DOHH2 (cell line): ENCODE measurements at regions not wholly inside any gene's neighbourhood (a gene's known extent, or its start where the extent isn't known, plus 50 kb on each side); places are given as distances from the start of the nearest gene placed in this dataset.
"Not testable (repeated sequence)": the region's sequence is repeated elsewhere in the genome, so short reads cannot be mapped to it uniquely, and the experiment has no call there.

Experiments used
- H3F3A ChIP-seq: fragments of 200-600 bp; sonication (generic), shearing (Covaris generic); 2 replicates; pipeline ENCODE4 v1.6.0; 2016; ENCODE audit warnings: antibody characterized with exemption, mild to moderate bottlenecking; ENCODE audit not compliant: control insufficient read depth, insufficient read depth
- H3K27ac ChIP-seq: fragments of 200-600 bp; sonication (generic); 2 replicates; pipeline ENCODE4 v1.5.1; 2014; ENCODE audit warnings: low read depth, mild to moderate bottlenecking, low read length, moderate library complexity
- H3K27me3 ChIP-seq: fragments of 200-600 bp; sonication (generic); 2 replicates; pipeline ENCODE4 v1.6.1; 2014; ENCODE audit warnings: mild to moderate bottlenecking, low read length, mixed read lengths; ENCODE audit not compliant: control insufficient read depth
- H3K36me3 ChIP-seq: fragments of 200-600 bp; sonication (generic); 2 replicates; pipeline ENCODE4 v1.6.1; 2014; ENCODE audit warnings: mild to moderate bottlenecking, low read length, moderate library complexity, mixed read lengths; ENCODE audit not compliant: control insufficient read depth
- H3K4me1 ChIP-seq: fragments of 200-600 bp; sonication (generic); 2 replicates; pipeline ENCODE4 v1.6.1; 2014; ENCODE audit warnings: mild to moderate bottlenecking, low read length, mixed read lengths; ENCODE audit not compliant: control insufficient read depth
- H3K4me2 ChIP-seq: fragments of 200-600 bp; sonication (generic); 2 replicates; pipeline ENCODE4 v1.6.0; 2014; ENCODE audit warnings: mild to moderate bottlenecking, low read length, moderate library complexity
- H3K4me3 ChIP-seq: fragments of 200-600 bp; sonication (generic); 2 replicates; pipeline ENCODE4 v1.5.1; 2014; ENCODE audit warnings: mild to moderate bottlenecking, low read length, mixed read lengths
- H3K79me2 ChIP-seq: fragments of 200-600 bp; sonication (generic); 2 replicates; pipeline ENCODE4 v1.6.1; 2014; ENCODE audit warnings: mild to moderate bottlenecking, low read length, mixed read lengths; ENCODE audit not compliant: control insufficient read depth
- H3K9me2 ChIP-seq: fragments of 200-600 bp; sonication (generic); replicated peaks from 2 replicates; pipeline ENCODE4 v1.6.1; 2014; ENCODE audit warnings: mild to moderate bottlenecking, low read length, mixed read lengths; ENCODE audit not compliant: control insufficient read depth
- H3K9me3 ChIP-seq: fragments of 200-600 bp; sonication (generic); 2 replicates; pipeline ENCODE4 v1.6.1; 2014; ENCODE audit warnings: antibody characterized with exemption, low read length, mixed read lengths; ENCODE audit not compliant: control insufficient read depth, insufficient read depth
- H4K20me1 ChIP-seq: fragments of 200-600 bp; sonication (generic); 2 replicates; pipeline ENCODE4 v1.6.0; 2014; ENCODE audit warnings: low read depth, mild to moderate bottlenecking, antibody characterized with exemption, low read length, moderate library complexity; ENCODE audit not compliant: control insufficient read depth, insufficient read depth
- EZH2phosphoT487 ChIP-seq: fragments of 200-600 bp; sonication (generic); IDR thresholded peaks from 2 replicates; pipeline ENCODE4 v1.6.1; 2017; ENCODE audit warnings: borderline replicate concordance, mild to moderate bottlenecking, antibody characterized with exemption, low read length, moderate library complexity, mixed read lengths
- TF ChIP-seq, protein P1 (sequence below): fragments of 200-600 bp; sonication (generic); IDR thresholded peaks from one replicate; pipeline ENCODE4 v1.5.1; 2014; ENCODE audit warnings: antibody characterized with exemption, mild to moderate bottlenecking, low read depth, low read length; ENCODE audit not compliant: poor library complexity, severe bottlenecking

DNA sequence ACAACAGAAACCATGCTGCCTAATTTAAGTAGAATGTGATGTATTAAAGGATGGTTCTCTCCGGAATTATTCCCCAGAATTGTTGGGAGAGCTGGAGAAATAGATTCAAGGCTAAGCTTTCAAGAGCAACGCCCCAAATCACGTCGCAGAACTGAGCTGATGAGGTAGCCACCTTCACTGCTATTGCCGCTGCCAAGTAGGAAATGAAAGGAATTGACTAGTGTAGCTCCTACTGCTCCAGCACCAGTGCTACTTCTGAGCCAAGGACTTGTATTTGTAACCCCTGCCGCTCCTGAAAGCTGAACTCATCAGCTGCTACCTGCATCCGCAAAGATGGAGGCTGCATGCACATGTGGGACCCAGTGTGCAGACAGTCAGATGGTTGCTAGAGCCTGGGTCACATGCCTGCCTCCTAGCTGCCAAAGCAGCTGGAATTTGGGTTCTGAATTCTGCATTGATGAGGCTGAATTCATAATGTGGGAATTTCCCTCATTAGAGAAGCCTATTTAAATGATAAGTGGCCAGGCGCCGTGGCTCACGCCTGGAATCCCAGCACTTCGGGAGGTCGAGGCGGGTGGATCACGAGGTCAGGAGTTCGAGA is 173.9 kb downstream of the PDGFRA start:
- no peaks in the 10 kb centered on the region for H3K79me2 ChIP-seq
- no peaks in the 10 kb centered on the region for H3K4me1 ChIP-seq
- H3K27me3 ChIP-seq: no peaks in the 10 kb centered on the region; the same call in 1 of the 2 replicates
- H3K36me3 ChIP-seq: no peaks in the 10 kb centered on the region
- TF ChIP-seq EZH2phosphoT487: no peak
- TF ChIP-seq, protein P1, sequence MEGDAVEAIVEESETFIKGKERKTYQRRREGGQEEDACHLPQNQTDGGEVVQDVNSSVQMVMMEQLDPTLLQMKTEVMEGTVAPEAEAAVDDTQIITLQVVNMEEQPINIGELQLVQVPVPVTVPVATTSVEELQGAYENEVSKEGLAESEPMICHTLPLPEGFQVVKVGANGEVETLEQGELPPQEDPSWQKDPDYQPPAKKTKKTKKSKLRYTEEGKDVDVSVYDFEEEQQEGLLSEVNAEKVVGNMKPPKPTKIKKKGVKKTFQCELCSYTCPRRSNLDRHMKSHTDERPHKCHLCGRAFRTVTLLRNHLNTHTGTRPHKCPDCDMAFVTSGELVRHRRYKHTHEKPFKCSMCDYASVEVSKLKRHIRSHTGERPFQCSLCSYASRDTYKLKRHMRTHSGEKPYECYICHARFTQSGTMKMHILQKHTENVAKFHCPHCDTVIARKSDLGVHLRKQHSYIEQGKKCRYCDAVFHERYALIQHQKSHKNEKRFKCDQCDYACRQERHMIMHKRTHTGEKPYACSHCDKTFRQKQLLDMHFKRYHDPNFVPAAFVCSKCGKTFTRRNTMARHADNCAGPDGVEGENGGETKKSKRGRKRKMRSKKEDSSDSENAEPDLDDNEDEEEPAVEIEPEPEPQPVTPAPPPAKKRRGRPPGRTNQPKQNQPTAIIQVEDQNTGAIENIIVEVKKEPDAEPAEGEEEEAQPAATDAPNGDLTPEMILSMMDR: no peak
- no peaks in the 10 kb centered on the region for H3K9me2 ChIP-seq
- H3K4me2 ChIP-seq: no peak overlapping the region
- H4K20me1 ChIP-seq: no peaks in the 10 kb centered on the region
- H3K4me3 ChIP-seq: no peak overlapping the region
- no peaks in the 10 kb centered on the region for H3F3A ChIP-seq
- no peaks in the 10 kb centered on the region for H3K9me3 ChIP-seq
- H3K27ac ChIP-seq: no peak overlapping the region

DNA sequence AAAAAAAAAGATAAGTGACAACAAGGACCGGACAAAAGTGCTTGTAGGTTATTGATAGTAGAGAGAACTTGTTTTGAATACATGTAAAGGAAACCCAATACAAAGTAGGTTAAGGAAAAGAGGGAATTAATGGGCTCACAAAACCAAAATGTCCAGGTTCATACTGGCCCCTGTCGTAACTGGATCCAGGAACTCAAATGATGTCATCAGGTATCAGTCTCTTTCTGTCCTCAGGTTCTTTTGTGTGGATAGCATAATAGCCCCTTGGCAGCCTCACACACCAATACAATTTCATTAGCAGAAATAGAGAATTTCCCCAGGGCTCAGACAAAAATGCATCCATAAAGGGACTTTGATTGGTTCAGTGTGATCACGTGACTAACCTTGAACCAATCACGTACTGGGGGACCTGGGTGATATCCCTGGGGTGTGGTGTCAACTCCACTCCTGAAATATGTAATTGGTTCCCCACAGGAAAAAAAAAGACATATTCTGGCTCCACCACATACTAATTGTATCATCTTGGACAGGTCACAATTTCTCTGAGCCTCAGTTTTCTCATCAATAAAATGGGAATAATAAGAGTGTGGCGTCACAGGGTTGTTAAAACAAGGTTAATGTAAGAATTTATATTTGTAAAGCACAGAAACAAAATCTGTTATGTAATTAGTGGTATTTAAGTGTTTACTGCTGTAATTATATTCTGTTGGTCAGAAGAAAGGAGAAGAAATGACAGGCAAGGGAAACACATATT is 174.8 kb downstream of the PDGFRA start:
- no peak overlapping the region for H3K4me3 ChIP-seq

GRCh38 chr4:54409270-54409817 is 180.3 kb downstream of the PDGFRA start:
- H3K27me3 ChIP-seq, H3K4me1 ChIP-seq, H3K4me3 ChIP-seq, H3K9me2 ChIP-seq, H3K79me2 ChIP-seq, H3K36me3 ChIP-seq, H3K9me3 ChIP-seq, H3F3A ChIP-seq, H3K27ac ChIP-seq, H3K4me2 ChIP-seq, H4K20me1 ChIP-seq: not testable (repeated sequence)

More for the DNA sequence above, 174.8 kb downstream of the PDGFRA start:
- Histone ChIP-seq H3K9me3 (no peaks in the 10 kb centered on the region), H3K79me2 (no peaks in the 10 kb centered on the region), H3K9me2 (no peaks in the 10 kb centered on the region), H3K4me2 (no peak overlapping the region), H3K36me3 (no peaks in the 10 kb centered on the region), H3F3A (no peaks in the 10 kb centered on the region), H3K27ac (no peak overlapping the region), H3K27me3 (no peaks in the 10 kb centered on the region; the same call in 1 of the 2 replicates), H3K4me1 (no peaks in the 10 kb centered on the region), H4K20me1 (no peaks in the 10 kb centered on the region)
- TF ChIP-seq, protein P1: no peak
- TF ChIP-seq EZH2phosphoT487: no peak

GRCh38 chr4:54414545-54414944 is 185.5 kb downstream of the PDGFRA start:
- Histone ChIP-seq H3K36me3 (no peaks in the 10 kb centered on the region), H3K4me1 (no peaks in the 10 kb centered on the region), H3K9me2 (no peaks in the 10 kb centered on the region), H3F3A (no peaks in the 10 kb centered on the region), H4K20me1 (no peaks in the 10 kb centered on the region), H3K4me2 (no peak overlapping the region), H3K9me3 (no peaks in the 10 kb centered on the region), H3K27me3 (no peaks in the 10 kb centered on the region), H3K27ac (no peak overlapping the region), H3K4me3 (no peak overlapping the region), H3K79me2 (no peaks in the 10 kb centered on the region)
- TF ChIP-seq, protein P1: no peak
- no peak for TF ChIP-seq EZH2phosphoT487
